ENCODE measurements at regions not wholly inside any gene's neighbourhood (a gene's known extent, or its start where the extent isn't known, plus 50 kb on each side); places are given as distances from the start of the nearest gene placed in this dataset.

GRCh38 chr5:167880420-167880819 lies 411.0 kb upstream of the WWC1 start:
- Histone ChIP-seq H3K79me2 (ENCODE audit: control insufficient read depth, insufficient read depth, low read length) (no peaks in the 10 kb centered on the region), H2AFZ (ENCODE audit: low read depth, low read length) (no peak overlapping the region), H3K9me1 (replicated peaks; ENCODE audit: control insufficient read depth, extremely low read depth, insufficient read depth, low read length) (no peaks in the 10 kb centered on the region), H3K9ac (replicated peaks; ENCODE audit: extremely low read depth, insufficient read depth, low read length) (no peak overlapping the region), H3K4me2 (ENCODE audit: insufficient read depth, low read length) (no peak overlapping the region), H3K4me1 (ENCODE audit: control insufficient read depth, extremely low read depth, insufficient read depth, low read length) (no peaks in the 10 kb centered on the region), H4K20me1 (replicated peaks; ENCODE audit: control insufficient read depth, extremely low read depth, insufficient read depth, low read length) (no peaks in the 10 kb centered on the region), H3K27ac (ENCODE audit: insufficient read depth, low read depth, low read length) (no peak overlapping the region), H3K36me3 (ENCODE audit: control insufficient read depth in 2 of 2, extremely low read depth in 1 of 2, insufficient read depth in 2 of 2, low read length in 2 of 2) (no peaks in the 10 kb centered on the region), H3K4me3 (replicated peaks in 1 of 3; ENCODE audit: insufficient read depth in 1 of 3, low read depth in 1 of 3, low read length in 3 of 3) (no peak overlapping the region), H3K27me3 (ENCODE audit: control insufficient read depth in 2 of 2, insufficient read depth in 2 of 2, low read length in 2 of 2) (no peaks in the 10 kb centered on the region), H3K9me3 (replicated peaks; ENCODE audit: control insufficient read depth, insufficient read depth, low read length) (peaks cover 5% of the 10 kb centered on the region)
- CTCF ChIA-PET: no interaction called here
- intact Hi-C loops (cut with micrococcal nuclease): no loop called here
- dilution Hi-C loops (cut with MboI; ENCODE audit: extremely low pct_ligation_motif_present, low sequenced_read_pairs): no loop called here
- POLR2A ChIA-PET: no interaction called here
- no TSS peak for BruUV-seq (replicated peaks)
- DNase-seq (ENCODE audit: low read depth, low spot score) (no peak), FAIRE-seq (no peak)
- TF ChIP-seq MAX (IDR thresholded peaks at IDR 0.05; ENCODE audit: insufficient read depth, insufficient read length): no peak
- no peak for TF ChIP-seq MYC (IDR thresholded peaks at IDR 0.05; ENCODE audit: low read depth, low read length)
- no peak for TF ChIP-seq POLR2A (IDR thresholded peaks at IDR 0.05; ENCODE audit: low read depth, low read length)

GRCh38 chr5:167881041-167881440 lies 410.4 kb upstream of the WWC1 start:
- H4K20me1 ChIP-seq (replicated peaks; ENCODE audit: control insufficient read depth, extremely low read depth, insufficient read depth, low read length): no peaks in the 10 kb centered on the region
- H2AFZ ChIP-seq (ENCODE audit: low read depth, low read length): no peak overlapping the region
- no peak for FAIRE-seq
- DNase-seq (ENCODE audit: low read depth, low spot score): no peak
- H3K9me3 ChIP-seq (replicated peaks; ENCODE audit: control insufficient read depth, insufficient read depth, low read length): peaks cover 5% of the 10 kb centered on the region
- H3K27me3 ChIP-seq (ENCODE audit: control insufficient read depth in 2 of 2, insufficient read depth in 2 of 2, low read length in 2 of 2): no peaks in the 10 kb centered on the region
- no peaks in the 10 kb centered on the region for H3K4me1 ChIP-seq (ENCODE audit: control insufficient read depth, extremely low read depth, insufficient read depth, low read length)
- dilution Hi-C loops (cut with MboI; ENCODE audit: extremely low pct_ligation_motif_present, low sequenced_read_pairs): no loop called here
- no peak overlapping the region for H3K27ac ChIP-seq (ENCODE audit: insufficient read depth, low read depth, low read length)
- ChIA-PET POLR2A (no interaction called here), CTCF (no interaction called here)
- no peak overlapping the region for H3K9ac ChIP-seq (replicated peaks; ENCODE audit: extremely low read depth, insufficient read depth, low read length)
- no peaks in the 10 kb centered on the region for H3K79me2 ChIP-seq (ENCODE audit: control insufficient read depth, insufficient read depth, low read length)
- no peak for TF ChIP-seq POLR2AphosphoS5 (IDR thresholded peaks at IDR 0.05; ENCODE audit: insufficient read depth, low read depth, low read length)
- TF ChIP-seq EZH2 (IDR thresholded peaks at IDR 0.05; ENCODE audit: borderline replicate concordance, low read depth, low read length, severe bottlenecking): no peak
- TF ChIP-seq MYC (IDR thresholded peaks at IDR 0.05; ENCODE audit: low read depth, low read length): no peak
- TF ChIP-seq POLR2A (IDR thresholded peaks at IDR 0.05; ENCODE audit: low read depth, low read length): no peak
- no peak for TF ChIP-seq GATA2 (IDR thresholded peaks at IDR 0.05; ENCODE audit: insufficient read depth, insufficient read length, low read depth, low read length)
- TF ChIP-seq JUN (IDR thresholded peaks at IDR 0.05; ENCODE audit: borderline replicate concordance, insufficient read depth, insufficient read length, low read depth): no peak
- TF ChIP-seq MAX (IDR thresholded peaks at IDR 0.05; ENCODE audit: insufficient read depth, insufficient read length): no peak
- no peak for TF ChIP-seq FOS (IDR thresholded peaks at IDR 0.05; ENCODE audit: borderline replicate concordance, insufficient read depth, low read length)
- no peak for TF ChIP-seq CTCF (IDR thresholded peaks at IDR 0.05; ENCODE audit: extremely low read depth in 1 of 2, insufficient read depth in 1 of 2, low read depth in 1 of 2, low read length in 2 of 2)
- no peak overlapping the region for H3K4me2 ChIP-seq (ENCODE audit: insufficient read depth, low read length)
- no peaks in the 10 kb centered on the region for H3K36me3 ChIP-seq (ENCODE audit: control insufficient read depth in 2 of 2, extremely low read depth in 1 of 2, insufficient read depth in 2 of 2, low read length in 2 of 2)
- no peaks in the 10 kb centered on the region for H3K9me1 ChIP-seq (replicated peaks; ENCODE audit: control insufficient read depth, extremely low read depth, insufficient read depth, low read length)
- H3K4me3 ChIP-seq (replicated peaks in 1 of 3; ENCODE audit: insufficient read depth in 1 of 3, low read depth in 1 of 3, low read length in 3 of 3): no peak overlapping the region
- intact Hi-C loops (cut with micrococcal nuclease): no loop called here
- BruUV-seq (replicated peaks): no TSS peak

All from endothelial cell of umbilical vein (primary cell).